HUES6 (cell line): ENCODE measurements at regions not wholly inside any gene's neighbourhood (a gene's known extent, or its start where the extent isn't known, plus 50 kb on each side); places are given as distances from the start of the nearest gene placed in this dataset.

Experiments used
- H3K27ac ChIP-seq: 2 replicates; pipeline ENCODE4 v1.7.0; 2013; ENCODE audit warnings: low read depth, mild to moderate bottlenecking, low read length, inconsistent platforms
- H3K27me3 ChIP-seq: 2 replicates; pipeline ENCODE4 v1.6.1; 2013; ENCODE audit warnings: low read length; ENCODE audit not compliant: control insufficient read depth, insufficient read depth
- H3K36me3 ChIP-seq: 2 replicates; pipeline ENCODE4 v1.6.1; 2013; ENCODE audit warnings: low read length; ENCODE audit not compliant: control insufficient read depth, insufficient read depth
- H3K4me1 ChIP-seq: 2 replicates; pipeline ENCODE4 v1.6.1; 2013; ENCODE audit warnings: low read length; ENCODE audit not compliant: control insufficient read depth, insufficient read depth
- H3K4me3 ChIP-seq: 2 replicates; pipeline ENCODE4 v1.5.1; 2013; ENCODE audit warnings: low read depth, low read length
- H3K9ac ChIP-seq: one replicate; pipeline ENCODE4 v1.6.1; 2013; ENCODE audit warnings: mild to moderate bottlenecking, low read length
- H3K9me3 ChIP-seq: 2 replicates; pipeline ENCODE4 v1.6.1; 2013; ENCODE audit warnings: low read depth, low read length; ENCODE audit not compliant: control insufficient read depth, insufficient read depth

DNA sequence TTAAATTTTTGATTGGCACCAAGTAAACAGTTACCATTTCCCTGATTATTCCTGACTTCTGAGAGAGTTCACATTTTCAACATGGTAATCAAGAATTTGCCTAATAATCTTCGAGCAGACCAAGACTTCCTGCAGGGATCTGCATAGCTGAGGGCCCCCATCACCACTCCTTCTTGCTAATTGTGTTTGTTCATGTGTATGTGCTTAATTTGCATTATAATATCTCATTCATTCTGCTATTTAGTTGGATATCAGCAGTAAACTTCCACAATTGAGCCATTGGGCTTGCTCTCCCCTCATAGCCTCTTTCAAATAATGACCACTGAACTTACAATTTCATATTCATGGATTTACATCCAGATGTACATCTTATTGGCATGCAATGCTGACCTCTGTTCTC lies 292.5 kb downstream of the SPATA18 start:
- peak overlapping the region; percentile 38; the same call in 1 of the 2 replicates for H3K27ac ChIP-seq
- 0 out of 2 replicates have a peak, but pooled peaks cover 2% of the 10 kb centered on the region for H3K36me3 ChIP-seq
- no peak overlapping the region for H3K9ac ChIP-seq
- H3K4me1 ChIP-seq, result peaks cover 17% of the 10 kb centered on the region; the same call in 1 of the 2 replicates
- peaks cover 21% of the 10 kb centered on the region for H3K9me3 ChIP-seq
- H3K4me3 ChIP-seq, result 0 out of 2 replicates have a peak overlapping the region, but pooled peaks have one; percentile 11
- H3K27me3 ChIP-seq, result no peaks in the 10 kb centered on the region

DNA sequence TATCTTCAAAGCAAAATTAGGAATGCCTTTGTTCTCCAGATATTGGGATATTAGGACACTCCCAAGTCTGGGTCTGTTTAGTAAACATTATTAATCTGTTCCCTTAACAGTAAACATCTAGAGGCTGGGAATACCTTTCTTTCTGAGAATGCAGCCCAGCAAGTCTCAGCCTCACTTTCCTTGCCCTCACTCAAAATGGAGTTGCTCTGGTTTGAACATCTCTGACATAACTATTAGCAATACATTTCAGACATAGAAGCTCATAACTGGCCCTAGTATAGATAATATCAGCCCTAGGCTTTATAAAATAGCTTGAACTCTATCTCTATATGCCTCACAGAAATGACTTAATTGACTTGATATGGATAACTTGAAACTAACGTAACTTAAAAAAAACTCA lies 299.8 kb downstream of the SPATA18 start:
- Histone ChIP-seq H3K27me3 (no peaks in the 10 kb centered on the region), H3K4me1 (no peaks in the 10 kb centered on the region), H3K9ac (no peak overlapping the region), H3K27ac (no peak overlapping the region), H3K9me3 (no peaks in the 10 kb centered on the region), H3K36me3 (no peaks in the 10 kb centered on the region), H3K4me3 (no peak overlapping the region)

DNA sequence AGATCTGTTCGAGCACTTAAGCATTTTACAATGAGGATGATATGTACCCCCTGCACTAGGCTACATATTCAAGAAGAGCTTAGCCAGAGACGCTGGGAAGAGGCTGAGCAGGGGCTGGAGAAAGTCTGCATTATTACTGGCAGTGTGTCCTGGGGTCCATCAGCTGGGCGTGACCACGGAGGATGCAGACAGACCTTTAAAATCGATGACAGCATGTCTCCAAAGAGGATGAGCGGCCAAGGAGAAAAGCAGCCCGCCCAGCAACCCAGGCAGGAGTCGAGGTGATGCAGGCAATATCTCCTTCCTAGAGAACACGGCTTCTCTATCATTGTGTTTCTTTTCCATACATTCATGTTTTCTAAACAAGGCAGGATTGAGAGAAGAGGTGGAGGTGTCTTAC lies 300.7 kb downstream of the USP46 start:
- no peaks in the 10 kb centered on the region for H3K27me3 ChIP-seq
- H3K4me1 ChIP-seq, result peaks cover 10% of the 10 kb centered on the region
- no peaks in the 10 kb centered on the region for H3K9me3 ChIP-seq
- no peak overlapping the region for H3K4me3 ChIP-seq
- H3K36me3 ChIP-seq, result no peaks in the 10 kb centered on the region
- H3K27ac ChIP-seq, result no peak overlapping the region
- no peak overlapping the region for H3K9ac ChIP-seq

DNA sequence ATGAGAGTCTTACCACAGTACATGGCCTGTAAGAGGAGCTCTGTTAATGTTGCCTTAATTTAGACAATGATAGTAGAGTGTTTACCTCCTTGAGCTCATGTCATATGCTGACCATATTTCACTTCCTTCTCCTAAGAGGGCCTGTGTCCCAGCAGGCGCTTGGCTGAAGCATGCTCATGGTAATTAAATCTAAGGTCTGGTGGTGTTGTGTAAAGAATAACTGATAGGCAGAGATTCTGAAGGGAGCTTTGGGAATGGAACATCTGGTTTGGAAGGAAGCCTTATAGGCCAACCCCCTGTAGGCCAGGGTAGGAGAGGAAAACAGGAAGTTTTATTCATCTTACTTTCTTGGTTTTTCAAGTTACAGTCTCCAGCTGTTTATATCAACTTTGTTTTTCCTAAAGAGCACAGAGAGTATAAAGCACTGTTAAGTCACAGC lies 300.2 kb downstream of the USP46 start:
- H3K9ac ChIP-seq, result no peak overlapping the region
- no peaks in the 10 kb centered on the region for H3K36me3 ChIP-seq
- no peaks in the 10 kb centered on the region for H3K9me3 ChIP-seq
- H3K27me3 ChIP-seq, result no peaks in the 10 kb centered on the region
- H3K4me1 ChIP-seq, result peaks cover 10% of the 10 kb centered on the region
- no peak overlapping the region for H3K4me3 ChIP-seq
- no peak overlapping the region for H3K27ac ChIP-seq

DNA sequence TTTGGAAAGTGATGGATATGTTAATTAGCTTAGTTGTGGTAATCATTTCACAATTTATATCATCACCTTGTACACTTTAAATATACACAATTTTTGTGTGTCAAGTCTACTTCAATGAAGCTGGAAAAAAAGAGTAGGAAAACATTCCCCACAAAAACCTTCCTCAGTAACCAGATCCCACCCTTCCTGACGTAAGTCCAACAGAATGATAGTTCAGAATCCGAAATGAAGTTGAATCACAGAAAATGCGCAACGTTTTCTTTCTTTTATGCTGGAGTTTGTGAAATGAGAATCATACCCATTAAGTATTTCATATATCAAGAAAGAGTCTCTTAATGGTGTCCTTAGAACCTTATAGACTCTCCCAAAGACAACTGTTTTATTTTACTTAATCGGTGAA lies 292.9 kb downstream of the USP46 start:
- no peaks in the 10 kb centered on the region for H3K36me3 ChIP-seq
- H3K4me3 ChIP-seq, result no peak overlapping the region
- H3K9me3 ChIP-seq, result no peaks in the 10 kb centered on the region
- no peak overlapping the region for H3K9ac ChIP-seq
- no peak overlapping the region for H3K27ac ChIP-seq
- no peaks in the 10 kb centered on the region for H3K27me3 ChIP-seq
- no peaks in the 10 kb centered on the region for H3K4me1 ChIP-seq

DNA sequence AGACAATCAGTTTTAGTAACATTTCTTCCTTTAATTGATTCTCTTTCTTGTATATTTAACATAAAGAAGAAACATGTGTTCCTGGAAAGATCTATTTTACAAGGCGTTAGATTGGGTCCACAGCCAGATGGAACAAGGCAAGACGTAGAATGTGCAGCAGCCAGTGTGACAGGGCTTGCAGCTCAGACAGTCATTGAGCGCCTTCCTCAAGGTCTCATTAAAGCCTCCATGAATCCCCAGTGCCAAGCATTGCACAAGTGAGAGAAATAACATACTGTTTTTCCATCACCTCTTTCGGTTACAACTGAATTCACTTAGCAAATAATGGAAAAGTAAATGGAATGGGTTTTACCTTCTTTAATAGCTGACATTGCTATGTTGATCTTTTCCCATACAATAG lies 292.5 kb downstream of the USP46 start:
- Histone ChIP-seq H3K9me3 (no peaks in the 10 kb centered on the region), H3K27ac (no peak overlapping the region), H3K4me1 (no peaks in the 10 kb centered on the region), H3K9ac (no peak overlapping the region), H3K4me3 (no peak overlapping the region), H3K27me3 (no peaks in the 10 kb centered on the region), H3K36me3 (no peaks in the 10 kb centered on the region)

DNA sequence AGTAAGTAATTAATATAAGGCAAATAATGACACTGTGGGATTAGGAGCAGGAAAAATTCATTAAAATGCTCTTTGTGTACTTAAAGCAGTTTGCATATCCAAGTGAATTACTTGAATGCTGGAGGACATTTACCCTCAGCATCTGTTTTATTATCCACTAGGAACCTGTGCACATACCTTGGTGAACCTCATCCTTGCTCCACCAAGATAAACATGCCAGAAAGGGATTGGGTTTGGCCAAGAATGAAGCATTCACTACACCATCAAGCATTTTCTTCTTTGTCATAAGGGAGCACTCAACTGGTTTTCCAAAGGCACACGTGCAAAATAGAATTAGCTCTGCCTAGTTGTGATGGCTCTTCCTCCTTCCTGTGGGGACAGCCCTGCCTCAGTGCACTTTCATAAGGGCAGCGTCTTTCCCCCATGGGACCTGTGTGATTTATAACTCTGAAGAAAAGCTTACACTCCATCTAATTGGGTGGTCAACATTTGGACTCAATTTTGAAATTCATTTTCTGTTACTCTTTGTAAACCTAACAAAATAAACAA lies 291.7 kb downstream of the USP46 start:
- Histone ChIP-seq H3K9ac (no peak overlapping the region), H3K9me3 (no peaks in the 10 kb centered on the region), H3K27me3 (no peaks in the 10 kb centered on the region), H3K27ac (no peak overlapping the region), H3K4me3 (no peak overlapping the region), H3K36me3 (no peaks in the 10 kb centered on the region), H3K4me1 (no peaks in the 10 kb centered on the region)

DNA sequence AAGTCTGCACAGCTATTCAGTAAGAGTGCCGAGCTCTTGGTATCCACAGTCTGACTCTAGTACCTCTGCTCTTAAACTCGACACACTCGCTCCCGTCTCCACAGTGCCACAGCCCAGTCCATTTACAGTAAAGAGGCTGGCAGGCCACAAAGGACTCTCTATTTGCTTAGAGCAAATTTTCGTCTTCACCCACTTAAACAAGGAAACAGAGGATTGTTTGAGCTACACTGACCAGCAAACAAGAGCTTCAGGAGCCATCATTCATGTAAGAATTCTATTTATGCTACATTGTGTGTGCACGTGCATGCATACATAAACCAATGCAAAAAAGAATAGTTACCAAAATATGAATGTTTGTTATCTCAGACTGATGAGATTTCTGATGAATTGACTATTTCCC lies 290.2 kb downstream of the USP46 start:
- no peaks in the 10 kb centered on the region for H3K9me3 ChIP-seq
- no peak overlapping the region for H3K9ac ChIP-seq
- H3K27ac ChIP-seq, result no peak overlapping the region
- H3K36me3 ChIP-seq, result no peaks in the 10 kb centered on the region
- no peak overlapping the region for H3K4me3 ChIP-seq
- H3K4me1 ChIP-seq, result no peaks in the 10 kb centered on the region
- H3K27me3 ChIP-seq, result no peaks in the 10 kb centered on the region

DNA sequence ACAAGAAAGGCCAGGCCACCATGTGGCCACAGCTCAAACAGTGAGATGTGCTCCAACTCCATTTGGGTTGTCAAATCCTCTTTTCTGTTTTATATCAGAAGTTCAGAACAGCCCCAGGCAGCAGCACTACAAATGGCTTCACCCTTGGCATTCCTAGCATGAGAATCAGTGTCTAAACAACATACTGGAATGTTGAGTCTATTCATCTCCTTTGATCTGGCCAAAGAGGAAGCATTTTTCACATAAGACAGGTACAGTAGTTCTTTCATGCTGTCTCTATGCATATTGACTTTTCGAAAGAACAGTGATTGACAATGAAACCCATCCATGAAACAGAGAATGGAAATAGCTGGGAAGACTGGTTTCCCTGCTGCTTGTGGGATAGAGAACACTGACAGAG lies 289.5 kb downstream of the USP46 start:
- Histone ChIP-seq H3K4me3 (no peak overlapping the region), H3K27ac (no peak overlapping the region), H3K4me1 (no peaks in the 10 kb centered on the region), H3K27me3 (no peaks in the 10 kb centered on the region), H3K9me3 (no peaks in the 10 kb centered on the region), H3K9ac (no peak overlapping the region), H3K36me3 (no peaks in the 10 kb centered on the region)

DNA sequence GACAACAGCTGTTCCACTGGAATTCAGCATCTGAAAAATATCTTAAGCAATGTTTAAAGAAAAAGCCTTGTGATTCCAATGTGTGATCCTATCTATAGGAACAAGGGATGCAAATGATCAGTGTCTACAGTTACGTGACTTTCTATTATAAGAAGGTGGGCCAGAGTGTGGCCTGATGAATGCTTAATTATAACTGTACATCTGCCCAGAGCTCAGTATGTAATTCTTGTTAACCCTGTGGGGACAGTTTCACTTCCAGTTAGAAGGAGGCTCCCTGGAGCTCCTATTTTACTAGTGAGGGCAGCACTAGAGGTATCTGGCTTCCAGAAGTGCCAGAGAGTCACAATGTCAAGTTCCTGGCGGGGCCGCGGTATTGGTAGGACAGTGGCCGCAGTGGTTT lies 288.5 kb downstream of the USP46 start:
- Histone ChIP-seq H3K9me3 (no peaks in the 10 kb centered on the region), H3K27ac (no peak overlapping the region), H3K36me3 (no peaks in the 10 kb centered on the region), H3K9ac (no peak overlapping the region), H3K4me1 (no peaks in the 10 kb centered on the region), H3K4me3 (no peak overlapping the region), H3K27me3 (no peaks in the 10 kb centered on the region)

DNA sequence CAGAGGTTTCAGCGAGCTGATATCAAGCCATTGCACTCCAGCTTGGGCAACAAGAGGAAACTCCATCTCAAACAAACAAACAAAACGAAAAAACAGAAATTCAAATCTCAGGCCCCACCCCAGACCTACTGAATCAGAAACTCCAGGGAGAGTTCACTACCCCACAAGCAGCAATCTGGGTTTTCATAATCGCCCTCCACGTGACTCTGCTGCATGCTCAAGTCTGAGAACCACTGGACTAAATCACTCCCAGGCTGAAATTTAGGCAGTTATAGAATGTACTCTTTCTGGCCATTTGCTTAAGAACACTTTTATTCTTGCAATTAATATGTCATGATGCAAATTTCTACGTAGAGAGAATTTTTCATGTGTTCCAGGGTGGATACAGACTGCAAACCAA lies 287.3 kb downstream of the USP46 start:
- Histone ChIP-seq H3K4me1 (no peaks in the 10 kb centered on the region; the same call in 1 of the 2 replicates), H3K4me3 (no peak overlapping the region), H3K27ac (no peak overlapping the region), H3K9me3 (no peaks in the 10 kb centered on the region), H3K9ac (no peak overlapping the region), H3K36me3 (no peaks in the 10 kb centered on the region), H3K27me3 (no peaks in the 10 kb centered on the region)

DNA sequence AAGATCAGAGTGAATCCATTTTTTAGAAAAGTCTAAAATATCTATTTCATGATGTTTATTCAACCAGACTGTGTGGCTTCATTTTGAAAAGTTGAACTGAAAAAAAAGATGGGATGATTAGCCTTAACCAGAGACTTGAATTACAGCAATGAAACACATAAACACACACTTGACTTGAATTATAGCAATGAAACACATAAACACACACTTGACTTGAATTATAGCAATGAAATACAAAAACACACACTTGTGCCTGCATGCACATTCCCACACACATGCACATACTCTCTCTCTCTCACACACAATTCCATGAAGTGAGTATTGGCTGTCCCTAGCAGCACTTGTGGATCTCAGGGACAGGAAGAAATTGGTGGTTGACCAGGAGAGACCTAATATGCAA lies 286.8 kb downstream of the USP46 start:
- no peak overlapping the region for H3K9ac ChIP-seq
- H3K4me1 ChIP-seq, result peaks cover 3% of the 10 kb centered on the region
- H3K4me3 ChIP-seq, result no peak overlapping the region
- H3K36me3 ChIP-seq, result no peaks in the 10 kb centered on the region
- H3K9me3 ChIP-seq, result no peaks in the 10 kb centered on the region
- H3K27me3 ChIP-seq, result no peaks in the 10 kb centered on the region
- H3K27ac ChIP-seq, result no peak overlapping the region
